ENCODE measurements at regions not wholly inside any gene's neighbourhood (a gene's known extent, or its start where the extent isn't known, plus 50 kb on each side); places are given as distances from the start of the nearest gene placed in this dataset.
A peak's percentile ranks its signal among the peaks of the same experiment; 100 is the strongest.

GRCh38 chr7:101687081-101687480 lies 58.0 kb upstream of the MYL10 start:
- Mint-ChIP-seq H3K4me1 (ENCODE audit: low read depth, unreplicated experiment) (peaks cover under 1% of the 10 kb centered on the region), H3K4me3 (ENCODE audit: unreplicated experiment) (no peak overlapping the region)
- TF ChIP-seq CTCF (IDR thresholded peaks at IDR 0.05; ENCODE audit: partially characterized antibody, unreplicated experiment) = no peak

GRCh38 chr7:101687791-101688182 lies 58.7 kb upstream of the MYL10 start:
- H3K27ac Mint-ChIP-seq (ENCODE audit: unreplicated experiment) = no peak overlapping the region
- H3K36me3 Mint-ChIP-seq (ENCODE audit: unreplicated experiment) = no peaks in the 10 kb centered on the region
- no peak overlapping the region for H3K4me3 Mint-ChIP-seq (ENCODE audit: unreplicated experiment)
- no peak for DNase-seq
- peaks cover 1% of the 10 kb centered on the region for H3K9me3 Mint-ChIP-seq (ENCODE audit: unreplicated experiment)
- peaks cover 1% of the 10 kb centered on the region for H3K4me1 Mint-ChIP-seq (ENCODE audit: low read depth, unreplicated experiment)
- peaks cover 4% of the 10 kb centered on the region for H3K27me3 Mint-ChIP-seq (ENCODE audit: unreplicated experiment)
- TF ChIP-seq CTCF (IDR thresholded peaks at IDR 0.05; ENCODE audit: partially characterized antibody, unreplicated experiment) = no peak

More at GRCh38 chr7:101687081-101687480, 58.0 kb upstream of the MYL10 start:
- Mint-ChIP-seq H3K9me3 (ENCODE audit: unreplicated experiment) (peaks cover 1% of the 10 kb centered on the region), H3K36me3 (ENCODE audit: unreplicated experiment) (no peaks in the 10 kb centered on the region), H3K27me3 (ENCODE audit: unreplicated experiment) (peaks cover 4% of the 10 kb centered on the region), H3K27ac (ENCODE audit: unreplicated experiment) (no peak overlapping the region)
- DNase-seq = no peak

- peak; percentile 92 for DNase-seq
- Mint-ChIP-seq H3K4me3 (ENCODE audit: unreplicated experiment) (no peak overlapping the region), H3K9me3 (ENCODE audit: unreplicated experiment) (peaks cover 1% of the 10 kb centered on the region), H3K36me3 (ENCODE audit: unreplicated experiment) (no peaks in the 10 kb centered on the region), H3K4me1 (ENCODE audit: low read depth, unreplicated experiment) (peaks cover 1% of the 10 kb centered on the region), H3K27me3 (ENCODE audit: unreplicated experiment) (peaks cover 4% of the 10 kb centered on the region), H3K27ac (ENCODE audit: unreplicated experiment) (no peak overlapping the region)
- TF ChIP-seq CTCF (IDR thresholded peaks at IDR 0.05; ENCODE audit: partially characterized antibody, unreplicated experiment) = peak; percentile 98
These were observed 59.2 kb upstream of the MYL10 start for GRCh38 chr7:101688183-101688831.

GRCh38 chr7:101688995-101689907 lies 60.2 kb upstream of the MYL10 start:
- Mint-ChIP-seq H3K4me1 (ENCODE audit: low read depth, unreplicated experiment) (peaks cover 1% of the 10 kb centered on the region), H3K27ac (ENCODE audit: unreplicated experiment) (no peak overlapping the region)

More at GRCh38 chr7:101688995-101689907, 60.2 kb upstream of the MYL10 start:
- TF ChIP-seq CTCF (IDR thresholded peaks at IDR 0.05; ENCODE audit: partially characterized antibody, unreplicated experiment) = no peak
- Mint-ChIP-seq H3K36me3 (ENCODE audit: unreplicated experiment) (no peaks in the 10 kb centered on the region), H3K27me3 (ENCODE audit: unreplicated experiment) (peaks cover 4% of the 10 kb centered on the region), H3K4me3 (ENCODE audit: unreplicated experiment) (no peak overlapping the region), H3K9me3 (ENCODE audit: unreplicated experiment) (peaks cover 1% of the 10 kb centered on the region)
- DNase-seq = no peak
